ENCODE measurements at regions not wholly inside any gene's neighbourhood (a gene's known extent, or its start where the extent isn't known, plus 50 kb on each side); places are given as distances from the start of the nearest gene placed in this dataset.

DNA sequence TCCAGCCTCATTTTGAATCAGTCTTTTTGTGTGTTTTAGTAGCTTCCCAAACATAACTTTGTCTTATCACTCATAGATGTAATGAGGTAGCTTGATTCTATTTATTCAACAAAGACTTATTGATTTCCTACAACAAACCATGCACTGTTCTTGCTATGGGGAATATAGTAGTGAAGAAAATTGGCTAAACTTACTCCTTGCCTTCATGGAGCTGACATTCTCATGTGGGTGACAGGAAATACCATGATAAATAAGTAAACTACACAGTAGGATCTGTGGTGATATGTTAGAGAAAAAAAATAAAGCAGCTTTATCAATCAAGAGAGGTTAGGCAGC lies 255.7 kb upstream of the TNC start:
- Mint-ChIP-seq H3K27ac (ENCODE audit: unreplicated experiment) (no peak overlapping the region), H3K36me3 (ENCODE audit: unreplicated experiment) (no peaks in the 10 kb centered on the region), H3K4me3 (ENCODE audit: unreplicated experiment) (no peak overlapping the region), H3K9me3 (ENCODE audit: unreplicated experiment) (peaks cover 2% of the 10 kb centered on the region), H3K27me3 (ENCODE audit: unreplicated experiment) (no peaks in the 10 kb centered on the region), H3K4me1 (ENCODE audit: low read depth, unreplicated experiment) (no peaks in the 10 kb centered on the region)
- TF ChIP-seq, protein P1, sequence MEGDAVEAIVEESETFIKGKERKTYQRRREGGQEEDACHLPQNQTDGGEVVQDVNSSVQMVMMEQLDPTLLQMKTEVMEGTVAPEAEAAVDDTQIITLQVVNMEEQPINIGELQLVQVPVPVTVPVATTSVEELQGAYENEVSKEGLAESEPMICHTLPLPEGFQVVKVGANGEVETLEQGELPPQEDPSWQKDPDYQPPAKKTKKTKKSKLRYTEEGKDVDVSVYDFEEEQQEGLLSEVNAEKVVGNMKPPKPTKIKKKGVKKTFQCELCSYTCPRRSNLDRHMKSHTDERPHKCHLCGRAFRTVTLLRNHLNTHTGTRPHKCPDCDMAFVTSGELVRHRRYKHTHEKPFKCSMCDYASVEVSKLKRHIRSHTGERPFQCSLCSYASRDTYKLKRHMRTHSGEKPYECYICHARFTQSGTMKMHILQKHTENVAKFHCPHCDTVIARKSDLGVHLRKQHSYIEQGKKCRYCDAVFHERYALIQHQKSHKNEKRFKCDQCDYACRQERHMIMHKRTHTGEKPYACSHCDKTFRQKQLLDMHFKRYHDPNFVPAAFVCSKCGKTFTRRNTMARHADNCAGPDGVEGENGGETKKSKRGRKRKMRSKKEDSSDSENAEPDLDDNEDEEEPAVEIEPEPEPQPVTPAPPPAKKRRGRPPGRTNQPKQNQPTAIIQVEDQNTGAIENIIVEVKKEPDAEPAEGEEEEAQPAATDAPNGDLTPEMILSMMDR (IDR thresholded peaks at IDR 0.05; ENCODE audit: partially characterized antibody, unreplicated experiment): no peak
- no peak for DNase-seq

GRCh38 chr9:115374724-115375268 lies 256.8 kb upstream of the TNC start:
- Mint-ChIP-seq H3K27me3 (ENCODE audit: unreplicated experiment) (no peaks in the 10 kb centered on the region), H3K9me3 (ENCODE audit: unreplicated experiment) (peaks cover 2% of the 10 kb centered on the region), H3K4me3 (ENCODE audit: unreplicated experiment) (no peak overlapping the region), H3K36me3 (ENCODE audit: unreplicated experiment) (no peaks in the 10 kb centered on the region), H3K27ac (ENCODE audit: unreplicated experiment) (no peak overlapping the region), H3K4me1 (ENCODE audit: low read depth, unreplicated experiment) (no peaks in the 10 kb centered on the region)
- DNase-seq: no peak
- TF ChIP-seq, protein P1 (IDR thresholded peaks at IDR 0.05; ENCODE audit: partially characterized antibody, unreplicated experiment): no peak

DNA sequence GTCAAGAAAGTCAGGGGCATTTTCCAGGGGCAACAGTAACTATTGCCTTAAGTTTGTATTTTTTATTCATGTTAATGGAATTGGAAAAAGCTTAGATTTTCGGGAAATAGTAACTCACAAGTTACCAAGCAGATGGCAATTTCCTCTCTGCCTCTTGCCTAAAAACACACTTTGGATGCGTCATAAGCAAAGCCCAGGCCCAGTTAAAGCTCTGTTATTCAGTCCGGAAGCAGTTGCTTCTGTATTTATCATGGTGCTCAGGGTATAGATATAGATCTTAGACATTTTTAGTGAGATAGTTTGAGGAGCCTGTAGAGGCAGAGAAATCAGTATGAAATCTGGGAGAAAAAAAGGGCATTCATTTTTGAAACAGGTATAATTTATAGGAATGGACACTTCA lies 260.3 kb upstream of the TNC start:
- Mint-ChIP-seq H3K36me3 (ENCODE audit: unreplicated experiment) (no peaks in the 10 kb centered on the region), H3K9me3 (ENCODE audit: unreplicated experiment) (no peaks in the 10 kb centered on the region), H3K27ac (ENCODE audit: unreplicated experiment) (no peak overlapping the region), H3K4me1 (ENCODE audit: low read depth, unreplicated experiment) (no peaks in the 10 kb centered on the region), H3K27me3 (ENCODE audit: unreplicated experiment) (no peaks in the 10 kb centered on the region), H3K4me3 (ENCODE audit: unreplicated experiment) (no peak overlapping the region)
- TF ChIP-seq, protein P1 (IDR thresholded peaks at IDR 0.05; ENCODE audit: partially characterized antibody, unreplicated experiment): no peak
- DNase-seq: no peak

- H3K36me3 Mint-ChIP-seq (ENCODE audit: unreplicated experiment): peaks cover 4% of the 10 kb centered on the region
- H3K27me3 Mint-ChIP-seq (ENCODE audit: unreplicated experiment): no peaks in the 10 kb centered on the region
- no peak for DNase-seq
- H3K27ac Mint-ChIP-seq (ENCODE audit: unreplicated experiment): no peak overlapping the region
- H3K4me1 Mint-ChIP-seq (ENCODE audit: low read depth, unreplicated experiment): no peaks in the 10 kb centered on the region
- TF ChIP-seq, protein P1 (IDR thresholded peaks at IDR 0.05; ENCODE audit: partially characterized antibody, unreplicated experiment): no peak
- no peaks in the 10 kb centered on the region for H3K9me3 Mint-ChIP-seq (ENCODE audit: unreplicated experiment)
- no peak overlapping the region for H3K4me3 Mint-ChIP-seq (ENCODE audit: unreplicated experiment)
These were observed 260.8 kb upstream of the TNC start for GRCh38 chr9:115378758-115379157.

GRCh38 chr9:115379719-115380118 lies 261.8 kb upstream of the TNC start:
- DNase-seq: no peak
- H3K4me1 Mint-ChIP-seq (ENCODE audit: low read depth, unreplicated experiment): no peaks in the 10 kb centered on the region
- no peaks in the 10 kb centered on the region for H3K27me3 Mint-ChIP-seq (ENCODE audit: unreplicated experiment)
- H3K9me3 Mint-ChIP-seq (ENCODE audit: unreplicated experiment): no peaks in the 10 kb centered on the region
- H3K4me3 Mint-ChIP-seq (ENCODE audit: unreplicated experiment): no peak overlapping the region
- TF ChIP-seq, protein P1 (IDR thresholded peaks at IDR 0.05; ENCODE audit: partially characterized antibody, unreplicated experiment): no peak
- no peak overlapping the region for H3K27ac Mint-ChIP-seq (ENCODE audit: unreplicated experiment)
- peaks cover 8% of the 10 kb centered on the region for H3K36me3 Mint-ChIP-seq (ENCODE audit: unreplicated experiment)

Data from glutamatergic neuron (in vitro differentiated cells).